ENCODE measurements at regions not wholly inside any gene's neighbourhood (a gene's known extent, or its start where the extent isn't known, plus 50 kb on each side); places are given as distances from the start of the nearest gene placed in this dataset.

DNA sequence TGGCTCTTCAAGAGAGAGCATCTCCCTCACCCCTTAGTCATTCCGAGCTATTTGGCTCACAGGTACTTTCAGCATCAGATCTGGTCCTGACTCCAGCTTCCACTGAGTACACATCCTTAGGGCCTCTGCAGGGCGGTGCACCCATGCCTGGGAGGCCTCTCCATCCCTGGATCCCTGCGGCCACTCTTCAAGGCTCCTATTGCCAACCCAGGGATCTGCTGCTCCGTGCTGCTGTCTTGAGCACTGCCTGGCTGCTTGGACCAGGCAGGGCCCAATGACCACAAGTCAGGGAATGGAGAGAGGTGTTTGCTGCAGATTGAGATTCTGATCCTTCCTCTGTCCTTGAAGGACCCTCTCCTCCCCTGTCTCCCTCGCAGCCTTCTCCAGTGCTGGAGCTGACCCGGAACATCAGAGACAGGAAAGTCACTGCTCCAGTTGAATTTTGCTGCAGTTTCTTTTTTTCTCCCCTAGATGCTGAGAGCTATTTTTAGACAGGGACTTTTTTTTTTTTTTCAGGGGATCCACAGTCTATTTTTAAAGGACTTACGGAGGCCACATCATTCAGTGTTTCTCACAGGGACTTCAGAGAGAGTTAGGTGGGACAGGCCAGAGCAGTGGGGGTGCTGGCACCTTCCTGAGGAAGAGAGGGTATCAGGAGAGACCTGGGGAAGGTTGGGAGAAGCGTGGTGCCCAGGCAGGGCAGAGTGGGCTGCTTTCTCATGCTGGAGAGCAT lies 50.1 kb upstream of the KCNA1 start:
- DNase-seq: no peak

Data from stimulated activated CD4-positive, alpha-beta T cell treated with anti-CD3 and anti-CD28 coated beads, Interleukin-2, amount 100 ng/mL, for 24 hours (primary cell).